HG03460 (cell line): ENCODE measurements at regions not wholly inside any gene's neighbourhood (a gene's known extent, or its start where the extent isn't known, plus 50 kb on each side); places are given as distances from the start of the nearest gene placed in this dataset.

Experiments used
- ATAC-seq: cut with Tn5 transposase; IDR thresholded peaks from one replicate; pipeline ENCODE4 v1.9.1; 2021; ENCODE audit not compliant: unreplicated experiment

- no peak for ATAC-seq
Observed at GRCh38 chr11:97361812-97362378, 972.1 kb downstream of the JRKL start.

GRCh38 chr11:97363331-97363730 lies 973.5 kb downstream of the JRKL start:
- ATAC-seq = no peak

GRCh38 chr11:97364047-97364446 lies 974.2 kb downstream of the JRKL start:
- ATAC-seq = no peak

- ATAC-seq = no peak
Observed at GRCh38 chr11:97367406-97368083, 977.7 kb downstream of the JRKL start.

DNA sequence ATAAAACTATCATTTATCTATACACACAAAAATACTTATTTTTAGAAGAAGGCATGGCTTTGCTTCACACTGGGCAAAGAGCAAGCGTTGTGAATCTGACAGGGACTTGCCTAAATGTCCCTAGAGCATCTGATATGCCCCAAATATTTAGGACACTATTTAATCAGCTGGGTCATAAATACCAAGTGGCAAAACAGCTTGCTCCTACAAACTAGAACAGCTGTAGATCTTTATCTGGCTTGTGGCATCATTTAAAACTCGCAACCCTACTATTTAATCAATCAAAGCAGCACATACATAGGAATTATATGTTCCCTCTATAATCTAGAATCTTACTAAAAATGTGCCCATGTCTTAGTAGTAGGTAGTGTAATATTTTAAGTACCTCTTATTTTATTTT lies 999.5 kb downstream of the JRKL start:
- ATAC-seq = no peak

GRCh38 chr11:97398246-97398645 lies 1008.4 kb downstream of the JRKL start:
- no peak for ATAC-seq

GRCh38 chr11:97409141-97409540 lies 1019.3 kb downstream of the JRKL start:
- ATAC-seq = no peak

DNA sequence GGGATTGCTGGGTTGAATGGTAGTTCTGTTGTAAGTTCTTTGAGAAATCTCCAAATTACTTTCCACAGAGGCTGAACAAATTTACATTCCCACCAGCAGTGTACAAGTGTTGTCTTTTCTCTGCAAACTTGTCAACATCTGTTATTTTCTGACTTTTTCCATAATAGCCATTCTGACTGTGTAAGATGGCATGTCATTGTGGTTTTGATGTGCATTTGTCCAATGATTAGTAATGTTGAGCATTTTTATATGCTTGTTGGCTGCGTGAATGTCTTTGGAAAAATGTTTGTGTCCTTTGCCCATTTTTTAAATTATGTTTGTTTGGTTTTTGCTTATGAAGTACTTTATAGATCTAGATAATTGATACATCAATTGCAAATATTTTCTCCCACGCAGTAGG lies 1025.0 kb downstream of the JRKL start:
- no peak for ATAC-seq

DNA sequence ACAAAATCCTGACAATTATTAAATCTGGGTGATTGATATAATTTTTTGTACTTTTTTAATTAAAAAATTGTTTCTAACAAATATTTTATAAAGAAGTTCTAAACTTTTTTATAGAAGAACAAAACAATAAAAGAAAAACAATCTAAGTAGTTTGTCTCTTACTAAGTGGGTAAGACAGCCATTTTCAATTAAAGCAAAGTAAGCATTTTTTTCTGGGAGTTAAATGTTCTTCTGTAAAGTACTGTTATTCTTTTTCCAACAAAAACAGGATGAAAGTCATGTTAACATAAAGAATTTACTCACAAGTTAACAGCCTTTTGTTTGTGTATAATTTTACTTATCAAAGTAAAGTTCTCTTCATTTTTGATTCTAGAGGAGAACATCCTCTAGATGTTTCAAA lies 1029.9 kb downstream of the JRKL start:
- no peak for ATAC-seq

DNA sequence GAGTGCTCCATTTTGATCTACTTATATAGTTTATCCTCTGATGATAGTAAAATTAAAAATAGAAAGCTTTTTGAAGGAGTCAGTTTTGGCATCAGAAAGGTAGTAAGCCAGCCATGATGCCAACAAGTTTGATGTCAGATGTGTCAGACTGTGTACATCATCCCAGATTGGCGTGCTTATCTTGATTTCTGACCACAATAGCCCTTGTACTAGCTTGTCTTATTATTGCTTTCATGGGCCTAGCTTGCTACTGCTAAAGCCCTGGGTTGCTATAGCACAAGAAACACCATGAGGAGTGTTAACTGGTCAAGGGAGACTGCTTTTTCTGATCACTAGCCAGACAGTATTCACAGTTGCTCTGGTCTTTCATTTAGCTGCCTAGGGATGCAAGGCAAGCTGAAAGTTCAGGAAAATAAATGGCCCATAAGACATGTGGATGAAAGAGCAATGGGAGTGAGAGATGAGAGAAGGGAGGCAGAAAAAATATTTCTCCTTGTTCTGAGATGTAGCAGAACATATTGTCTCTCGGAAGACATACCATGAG lies 1038.5 kb downstream of the JRKL start:
- no peak for ATAC-seq

GRCh38 chr11:97430877-97431276 lies 1041.1 kb downstream of the JRKL start:
- ATAC-seq = no peak

DNA sequence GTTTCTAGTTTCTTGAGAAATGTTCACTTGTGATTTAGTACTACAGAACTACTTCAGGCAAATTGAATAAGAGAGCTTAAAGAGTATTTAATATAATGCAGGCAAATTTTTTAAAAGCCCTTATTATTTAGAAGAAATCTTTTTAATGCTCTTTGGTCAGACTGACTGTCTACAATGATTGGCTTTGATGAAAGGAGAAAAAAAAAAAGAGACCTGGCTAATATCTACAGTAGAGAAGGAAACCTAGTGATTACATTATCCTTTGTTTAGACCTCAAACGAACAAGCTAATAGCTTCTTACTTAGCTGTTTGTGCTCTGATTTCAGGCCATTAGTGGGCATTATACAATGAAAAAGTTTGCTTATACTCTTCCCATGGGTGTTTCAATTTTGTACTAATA lies 1043.1 kb downstream of the JRKL start:
- ATAC-seq = no peak

DNA sequence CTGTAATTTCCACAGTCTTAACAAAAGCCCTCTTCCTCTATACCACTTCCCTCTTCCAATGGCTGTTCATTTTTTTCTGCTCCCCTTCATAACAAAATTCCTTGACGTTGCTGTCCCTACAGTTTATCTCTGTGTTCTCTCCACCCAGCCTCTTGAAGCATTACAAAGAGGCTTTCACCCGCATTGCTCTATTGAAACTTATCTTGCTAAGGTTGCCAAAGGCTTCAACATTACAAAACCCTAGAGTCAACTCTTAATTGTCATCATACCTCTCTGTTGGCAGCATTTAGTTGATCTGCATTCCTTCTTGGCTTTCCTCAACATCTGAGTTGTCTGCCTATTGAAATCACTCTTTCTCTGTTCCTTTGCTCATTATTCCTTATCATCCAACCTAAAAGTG lies 1055.7 kb downstream of the JRKL start:
- ATAC-seq = no peak

DNA sequence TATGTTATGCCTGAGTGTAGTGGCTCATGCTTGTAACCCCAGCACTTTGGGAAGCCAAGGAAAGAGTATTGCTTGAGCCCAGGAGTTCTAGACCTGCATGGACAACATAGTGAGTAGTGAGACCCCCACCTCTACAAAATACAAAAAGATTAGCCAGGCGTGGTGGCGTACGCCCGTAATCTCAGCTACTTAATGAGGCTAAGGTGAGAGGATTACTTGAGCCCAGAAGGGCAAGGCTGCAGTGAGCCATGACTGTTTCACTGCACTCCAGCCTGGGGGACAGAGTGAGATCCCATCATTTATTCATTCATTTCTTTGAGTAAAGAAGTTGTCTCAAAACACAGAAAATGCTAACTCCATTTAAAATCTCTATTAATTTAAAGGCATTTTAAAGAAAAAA lies 1061.6 kb downstream of the JRKL start:
- ATAC-seq = no peak

GRCh38 chr11:97454988-97455387 lies 1065.2 kb downstream of the JRKL start:
- no peak for ATAC-seq

DNA sequence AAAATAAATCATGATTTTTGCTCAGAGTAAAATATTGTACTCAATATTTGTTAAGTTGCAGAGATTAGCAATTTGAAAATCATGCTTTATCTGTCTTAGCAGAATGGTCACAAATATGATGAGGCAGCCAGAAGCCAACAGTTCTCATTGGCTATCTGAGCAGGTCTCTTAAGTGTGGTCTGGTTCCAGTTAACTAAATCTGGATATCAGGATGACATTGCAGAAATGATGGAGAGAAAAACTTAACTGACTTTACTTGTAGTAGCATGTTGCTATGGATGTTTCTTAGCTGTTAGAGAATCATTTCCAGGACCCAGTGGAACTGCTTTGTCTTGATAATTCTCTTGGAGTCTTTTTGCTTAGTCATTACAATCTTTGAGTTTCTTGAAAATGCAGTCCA lies 1070.3 kb downstream of the JRKL start:
- ATAC-seq = no peak

DNA sequence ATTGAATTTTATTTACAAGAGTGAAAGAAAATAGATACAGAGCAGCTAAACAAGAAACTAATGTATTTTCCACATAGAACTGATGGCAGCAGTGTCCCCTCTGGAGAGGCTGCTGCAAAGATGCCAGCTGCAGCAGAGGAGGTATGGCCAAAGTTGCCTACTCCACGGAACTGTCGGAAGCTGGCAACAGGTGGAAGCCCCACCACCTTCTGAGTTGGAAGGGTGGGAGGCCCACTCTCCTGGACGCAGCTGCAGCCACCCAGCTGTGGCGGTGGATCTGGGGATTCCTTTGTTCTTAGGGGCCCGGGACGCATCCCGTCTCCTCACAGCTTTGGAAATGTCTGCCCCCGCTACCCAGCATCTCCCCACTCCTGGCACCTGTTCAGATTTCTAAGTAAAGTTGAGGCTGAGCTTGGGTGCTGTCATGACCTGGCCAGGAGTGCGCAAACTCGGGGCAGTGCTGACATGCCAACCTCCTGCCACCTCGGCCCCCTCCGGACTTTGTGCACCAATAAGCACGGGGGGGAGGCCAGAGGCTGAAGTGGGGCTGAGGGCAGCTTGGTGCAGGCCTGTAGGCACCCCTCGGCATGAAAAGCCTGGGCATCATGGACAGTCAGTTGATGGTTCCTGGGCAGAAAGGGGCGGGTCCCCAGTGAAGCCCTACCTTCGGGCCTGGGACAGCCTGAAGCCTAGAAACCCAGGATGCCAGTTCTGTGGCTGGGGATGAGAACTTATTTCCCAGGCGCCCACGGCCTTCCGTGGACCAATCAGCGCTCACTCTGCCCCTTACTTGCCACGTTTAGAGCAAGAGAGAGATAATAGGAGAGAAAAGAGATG lies 1071.4 kb downstream of the JRKL start:
- ATAC-seq = no peak

- no peak for ATAC-seq
Observed at GRCh38 chr11:97461934-97462333, 1072.1 kb downstream of the JRKL start.

DNA sequence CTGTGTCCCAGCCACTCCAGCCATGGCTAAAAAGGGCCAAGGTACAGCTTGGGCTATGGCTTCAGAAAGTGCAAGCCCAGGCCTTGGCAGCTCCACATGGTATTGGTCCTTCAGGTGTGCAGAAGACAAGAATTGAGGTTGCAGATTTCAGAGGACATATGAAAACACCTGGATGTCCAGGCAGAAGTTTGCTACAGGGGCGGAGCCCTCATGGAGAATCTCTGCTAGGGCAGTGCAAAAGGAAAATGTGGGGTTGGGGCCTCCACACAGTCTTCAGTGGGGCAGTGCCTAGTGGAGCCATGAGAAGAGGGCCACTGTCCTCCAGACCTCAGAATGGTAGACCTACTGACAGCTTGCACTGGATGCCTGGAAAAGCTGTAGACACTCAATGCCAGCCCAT lies 1074.1 kb downstream of the JRKL start:
- no peak for ATAC-seq

DNA sequence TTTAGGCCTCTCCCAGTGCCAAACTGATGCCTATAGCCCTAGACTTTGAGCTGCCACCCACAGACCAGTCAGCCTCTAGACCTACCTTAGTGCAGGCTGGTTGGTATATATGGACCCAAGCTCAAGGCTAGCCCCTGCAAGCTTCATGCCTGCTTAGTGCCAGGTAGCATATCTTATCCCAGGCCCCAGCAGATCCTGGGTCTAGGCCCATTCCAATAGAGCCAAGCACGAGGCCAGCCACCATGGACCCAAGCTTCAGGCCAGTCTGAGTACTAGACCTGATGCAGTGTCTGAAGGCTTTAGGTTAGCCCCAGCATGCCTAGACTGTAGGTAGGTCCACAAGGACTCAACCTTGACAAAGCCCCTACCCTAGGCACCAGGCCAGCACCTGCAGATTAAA lies 1081.7 kb downstream of the JRKL start:
- ATAC-seq = no peak

- ATAC-seq = no peak
Observed at GRCh38 chr11:97487387-97487786, 1097.6 kb downstream of the JRKL start.

DNA sequence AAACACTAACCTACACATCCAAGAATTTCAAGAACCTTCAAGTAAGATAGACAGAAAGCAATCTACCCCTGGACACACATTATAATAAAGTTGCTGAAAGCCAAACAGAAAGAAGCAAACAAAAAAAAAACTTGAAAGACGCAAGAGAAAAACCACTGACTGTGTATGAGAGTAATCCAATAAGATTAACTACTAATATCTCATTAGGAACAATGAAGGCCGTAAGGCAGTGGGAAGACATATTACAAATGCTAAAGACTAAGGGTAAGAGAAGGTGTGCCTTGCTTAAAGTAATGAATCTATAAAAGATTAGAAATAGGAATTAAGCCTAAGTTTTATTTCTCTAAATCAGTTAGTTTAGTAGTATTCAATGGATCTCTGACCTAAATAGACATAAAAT lies 1109.1 kb downstream of the JRKL start:
- ATAC-seq = no peak
